WERI-Rb-1 (cell line): ENCODE measurements at regions not wholly inside any gene's neighbourhood (a gene's known extent, or its start where the extent isn't known, plus 50 kb on each side); places are given as distances from the start of the nearest gene placed in this dataset.

Experiments used
- DNase-seq: peaks from one replicate; pipeline ENCODE4 v3.0.0-alpha.2; 2020
- H3K27ac ChIP-seq: fragments of 250-450 bp; sonication (Bioruptor Pico); 2 replicates; pipeline ENCODE4 v1.5.1; 2020; ENCODE audit warnings: mild to moderate bottlenecking, moderate library complexity
- H3K27me3 ChIP-seq: fragments of 250-450 bp; sonication (Bioruptor Pico); 2 replicates; pipeline ENCODE4 v1.5.1; 2021; ENCODE audit warnings: mild to moderate bottlenecking, low read depth, moderate library complexity; ENCODE audit not compliant: insufficient read depth, severe bottlenecking
- H3K36me3 ChIP-seq: fragments of 250-450 bp; sonication (Bioruptor Pico); 2 replicates; pipeline ENCODE4 v1.5.1; 2020; ENCODE audit warnings: mild to moderate bottlenecking, moderate library complexity
- H3K4me3 ChIP-seq: 2 replicates; pipeline ENCODE4 v1.5.1; 2011; ENCODE audit warnings: low read depth, mild to moderate bottlenecking, control low read depth, low read length
- H3K9me3 ChIP-seq: fragments of 250-450 bp; sonication (Bioruptor Pico); 2 replicates; pipeline ENCODE4 v1.5.1; 2021; ENCODE audit warnings: mild to moderate bottlenecking, moderate library complexity; ENCODE audit not compliant: severe bottlenecking
- TF ChIP-seq, protein P1 (sequence below): IDR thresholded peaks from 2 replicates; pipeline ENCODE4 v1.5.1; 2011; ENCODE audit warnings: low read depth, mild to moderate bottlenecking, control low read depth, inconsistent platforms, low read length

DNA sequence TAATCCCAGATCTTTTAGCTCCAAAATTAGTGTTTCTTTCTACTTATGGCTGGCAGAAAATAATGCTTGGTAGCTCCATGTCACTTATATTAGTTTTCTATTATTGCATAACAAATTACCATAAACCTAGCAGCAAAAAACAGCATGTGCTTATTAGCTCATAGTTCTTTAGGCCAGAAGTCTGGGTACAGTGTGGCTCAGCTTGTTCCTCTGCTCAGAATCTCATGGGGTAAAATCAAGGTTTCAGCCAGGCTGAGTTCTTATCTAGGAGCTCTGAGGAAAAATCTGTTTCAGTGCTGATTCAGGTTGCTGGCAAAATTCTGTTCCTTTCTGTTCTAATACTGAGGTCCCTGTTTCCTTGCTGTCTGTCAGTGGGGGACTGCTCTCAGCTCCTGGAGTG lies 101.1 kb downstream of the CT47B1 start:
- Histone ChIP-seq H3K4me3 (no peak overlapping the region), H3K27me3 (peaks cover 27% of the 10 kb centered on the region), H3K36me3 (no peaks in the 10 kb centered on the region), H3K27ac (no peak overlapping the region), H3K9me3 (no peaks in the 10 kb centered on the region)
- TF ChIP-seq, protein P1, sequence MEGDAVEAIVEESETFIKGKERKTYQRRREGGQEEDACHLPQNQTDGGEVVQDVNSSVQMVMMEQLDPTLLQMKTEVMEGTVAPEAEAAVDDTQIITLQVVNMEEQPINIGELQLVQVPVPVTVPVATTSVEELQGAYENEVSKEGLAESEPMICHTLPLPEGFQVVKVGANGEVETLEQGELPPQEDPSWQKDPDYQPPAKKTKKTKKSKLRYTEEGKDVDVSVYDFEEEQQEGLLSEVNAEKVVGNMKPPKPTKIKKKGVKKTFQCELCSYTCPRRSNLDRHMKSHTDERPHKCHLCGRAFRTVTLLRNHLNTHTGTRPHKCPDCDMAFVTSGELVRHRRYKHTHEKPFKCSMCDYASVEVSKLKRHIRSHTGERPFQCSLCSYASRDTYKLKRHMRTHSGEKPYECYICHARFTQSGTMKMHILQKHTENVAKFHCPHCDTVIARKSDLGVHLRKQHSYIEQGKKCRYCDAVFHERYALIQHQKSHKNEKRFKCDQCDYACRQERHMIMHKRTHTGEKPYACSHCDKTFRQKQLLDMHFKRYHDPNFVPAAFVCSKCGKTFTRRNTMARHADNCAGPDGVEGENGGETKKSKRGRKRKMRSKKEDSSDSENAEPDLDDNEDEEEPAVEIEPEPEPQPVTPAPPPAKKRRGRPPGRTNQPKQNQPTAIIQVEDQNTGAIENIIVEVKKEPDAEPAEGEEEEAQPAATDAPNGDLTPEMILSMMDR: no peak
- DNase-seq: no peak

DNA sequence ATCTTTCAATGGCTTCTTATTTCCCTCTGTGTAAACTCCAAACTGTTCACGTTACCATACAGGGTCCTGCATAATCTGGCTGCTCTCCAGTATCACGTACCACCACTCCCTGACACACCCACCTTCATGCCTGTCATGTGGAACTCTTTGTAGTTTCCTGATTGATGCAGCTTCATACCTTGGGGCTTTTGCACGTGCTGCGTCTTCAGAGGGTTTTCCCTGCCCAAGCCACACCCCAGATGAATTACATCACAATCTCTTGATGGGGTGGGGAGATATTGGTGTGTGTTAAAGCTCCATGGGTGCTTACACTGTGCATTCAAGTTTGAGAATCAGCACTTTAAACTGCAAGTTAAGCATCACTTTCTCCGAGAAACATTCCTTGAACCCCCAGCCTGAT lies 101.9 kb downstream of the CT47B1 start:
- Histone ChIP-seq H3K4me3 (no peak overlapping the region), H3K27ac (no peak overlapping the region), H3K36me3 (no peaks in the 10 kb centered on the region), H3K27me3 (peaks cover 31% of the 10 kb centered on the region), H3K9me3 (no peaks in the 10 kb centered on the region)
- no peak for DNase-seq
- TF ChIP-seq, protein P1: no peak

DNA sequence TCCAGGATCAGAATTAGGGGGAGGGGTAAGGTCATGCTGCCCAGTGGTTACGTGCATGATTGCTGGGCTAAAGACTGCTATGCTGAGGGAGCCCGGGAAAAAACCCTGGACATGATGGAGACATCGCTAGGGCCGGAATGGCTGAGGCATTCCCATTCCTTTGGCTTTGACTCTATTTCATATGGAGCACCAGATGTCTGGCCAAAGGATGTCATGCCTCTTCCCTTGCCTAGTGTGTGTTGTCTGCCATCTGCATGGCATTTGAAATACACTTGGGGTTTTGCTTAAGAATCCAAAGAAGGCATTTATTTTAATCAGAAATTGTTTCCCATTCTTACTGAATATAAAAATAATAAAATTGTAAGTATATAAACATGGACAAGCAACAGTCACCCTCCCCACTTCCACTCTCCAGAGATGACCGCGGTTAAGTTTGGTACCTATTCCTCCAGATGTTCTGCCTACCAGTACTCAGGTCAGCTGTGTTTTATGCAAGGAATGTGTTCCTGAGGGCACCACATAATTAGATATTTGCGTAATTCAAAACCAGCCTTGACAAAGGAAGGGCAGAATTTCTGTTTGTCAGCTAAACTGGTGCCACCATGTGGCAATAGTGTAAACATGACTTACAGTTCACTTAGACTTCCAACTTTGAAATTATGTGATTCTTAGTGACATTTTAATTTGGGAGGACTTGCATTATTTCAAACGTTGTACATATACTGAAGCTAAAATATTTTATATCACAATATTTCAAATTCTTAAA lies 105.9 kb downstream of the CT47B1 start:
- Histone ChIP-seq H3K36me3 (no peaks in the 10 kb centered on the region), H3K4me3 (no peak overlapping the region), H3K9me3 (no peaks in the 10 kb centered on the region), H3K27ac (no peak overlapping the region), H3K27me3 (peaks cover 37% of the 10 kb centered on the region)
- TF ChIP-seq, protein P1: no peak
- DNase-seq: no peak

DNA sequence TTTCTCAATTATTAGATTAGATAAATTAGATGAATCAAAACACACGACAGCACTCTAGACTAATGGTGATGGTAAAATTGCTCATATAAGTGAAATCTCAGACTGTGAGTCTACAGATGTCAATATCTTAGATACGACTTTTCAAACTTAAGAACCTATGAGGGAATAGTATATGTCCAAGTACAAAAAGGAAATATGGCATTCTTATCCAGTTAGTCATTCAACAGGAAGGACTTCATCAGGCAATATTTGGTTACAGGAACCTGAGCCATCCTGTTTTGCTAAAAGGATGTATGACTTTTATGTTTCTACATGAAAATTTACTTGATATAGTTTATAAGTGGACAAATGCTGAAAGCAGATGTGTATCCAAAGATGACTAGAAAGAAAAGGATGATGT lies 107.0 kb downstream of the CT47B1 start:
- Histone ChIP-seq H3K9me3 (no peaks in the 10 kb centered on the region), H3K36me3 (no peaks in the 10 kb centered on the region), H3K27ac (no peak overlapping the region), H3K4me3 (no peak overlapping the region), H3K27me3 (peaks cover 39% of the 10 kb centered on the region)
- TF ChIP-seq, protein P1: no peak
- no peak for DNase-seq

DNA sequence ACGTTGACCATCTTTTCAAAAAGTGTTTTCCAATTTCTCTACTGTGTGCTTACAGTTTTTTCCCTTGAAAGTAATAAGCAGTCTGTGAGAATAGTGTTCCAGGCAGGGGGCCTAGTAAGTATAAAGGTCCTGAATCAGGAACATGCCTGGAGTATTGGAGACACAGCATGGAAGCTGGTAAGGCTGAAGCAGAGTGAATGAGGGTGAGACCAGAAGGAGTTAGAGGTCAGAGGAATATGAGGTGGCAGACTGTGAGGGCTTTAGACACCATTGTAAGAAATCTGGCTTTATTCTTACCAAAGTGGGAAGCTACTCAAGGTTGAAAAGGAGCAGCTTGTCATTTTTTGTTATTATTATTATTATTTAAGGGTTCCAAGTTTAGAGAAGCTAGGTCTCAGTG lies 107.4 kb downstream of the CT47B1 start:
- DNase-seq: no peak
- TF ChIP-seq, protein P1: no peak
- H3K36me3 ChIP-seq: no peaks in the 10 kb centered on the region
- no peaks in the 10 kb centered on the region for H3K9me3 ChIP-seq
- H3K27ac ChIP-seq: no peak overlapping the region
- H3K4me3 ChIP-seq: no peak overlapping the region
- H3K27me3 ChIP-seq: peaks cover 43% of the 10 kb centered on the region

DNA sequence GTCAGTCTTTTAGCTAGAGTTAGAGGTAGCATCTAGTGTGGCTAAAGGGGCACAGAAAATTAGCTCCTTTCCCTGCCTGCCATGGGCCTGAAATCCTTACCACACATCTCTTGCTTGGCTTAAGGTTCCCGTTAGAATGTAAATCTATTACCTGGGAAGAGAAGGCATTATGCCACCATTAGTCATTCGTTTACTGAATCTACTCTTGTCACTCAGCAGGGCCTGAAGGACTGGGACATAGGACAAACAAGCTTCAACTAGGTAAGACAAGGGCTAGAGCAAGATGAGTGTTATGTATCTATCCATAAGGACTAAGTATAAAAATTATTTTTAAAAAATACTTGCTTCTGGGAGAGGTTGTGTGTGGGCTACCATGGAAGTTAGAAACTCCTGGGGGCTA lies 112.4 kb downstream of the CT47B1 start:
- DNase-seq: no peak
- Histone ChIP-seq H3K27me3 (peaks cover 42% of the 10 kb centered on the region), H3K4me3 (no peak overlapping the region), H3K9me3 (no peaks in the 10 kb centered on the region), H3K36me3 (no peaks in the 10 kb centered on the region), H3K27ac (no peak overlapping the region)
- TF ChIP-seq, protein P1: no peak
